Stimulated activated CD8-positive, alpha-beta memory T cell treated with anti-CD3 and anti-CD28 coated beads, Interleukin-2, amount 100 ng/mL, for 48 hours (primary cell): ENCODE measurements at regions not wholly inside any gene's neighbourhood (a gene's known extent, or its start where the extent isn't known, plus 50 kb on each side); places are given as distances from the start of the nearest gene placed in this dataset.
A peak's percentile ranks its signal among the peaks of the same experiment; 100 is the strongest.

ENCODE experiments used
- DNase-seq, 2 donors: peaks; one replicate each; pipeline ENCODE4 v3.0.0-alpha.2; 2020; ENCODE audit warnings: low read depth in 2 of 2

DNA sequence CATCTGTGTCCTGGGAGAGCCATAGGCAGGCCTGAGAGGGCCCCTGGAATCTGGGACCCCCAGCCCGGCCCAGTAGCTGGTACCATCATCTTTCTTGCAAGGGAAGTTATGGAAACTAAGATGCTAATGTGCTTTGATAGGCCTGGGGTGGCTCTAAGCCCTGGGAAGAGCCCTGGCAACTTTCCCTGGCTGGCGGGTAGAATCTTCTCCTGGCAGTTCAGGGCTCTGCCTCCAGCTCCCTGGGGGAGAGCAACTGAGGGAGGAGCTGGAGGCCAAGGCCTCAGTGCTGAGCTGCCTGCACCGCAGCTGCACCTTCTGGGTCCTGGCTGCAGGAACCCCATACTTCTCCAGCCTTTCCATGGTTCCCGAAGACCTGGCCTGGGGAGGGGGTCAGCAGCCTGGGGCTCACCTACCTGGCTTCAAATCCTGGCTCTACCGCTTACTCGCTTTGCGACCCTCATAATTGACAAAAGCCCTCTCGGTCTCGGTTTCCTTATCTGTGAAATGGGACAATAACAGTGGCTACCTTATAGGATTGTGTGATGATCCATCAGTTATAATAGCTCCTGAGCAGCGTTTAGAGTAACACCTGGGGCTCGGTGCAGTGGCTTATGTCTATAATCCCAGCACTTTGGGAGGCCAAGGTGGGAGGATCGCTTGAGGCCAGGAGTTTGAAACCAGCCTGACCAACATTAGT is 333.7 kb downstream of the SEC14L1 start:
- DNase-seq = no peak

DNA sequence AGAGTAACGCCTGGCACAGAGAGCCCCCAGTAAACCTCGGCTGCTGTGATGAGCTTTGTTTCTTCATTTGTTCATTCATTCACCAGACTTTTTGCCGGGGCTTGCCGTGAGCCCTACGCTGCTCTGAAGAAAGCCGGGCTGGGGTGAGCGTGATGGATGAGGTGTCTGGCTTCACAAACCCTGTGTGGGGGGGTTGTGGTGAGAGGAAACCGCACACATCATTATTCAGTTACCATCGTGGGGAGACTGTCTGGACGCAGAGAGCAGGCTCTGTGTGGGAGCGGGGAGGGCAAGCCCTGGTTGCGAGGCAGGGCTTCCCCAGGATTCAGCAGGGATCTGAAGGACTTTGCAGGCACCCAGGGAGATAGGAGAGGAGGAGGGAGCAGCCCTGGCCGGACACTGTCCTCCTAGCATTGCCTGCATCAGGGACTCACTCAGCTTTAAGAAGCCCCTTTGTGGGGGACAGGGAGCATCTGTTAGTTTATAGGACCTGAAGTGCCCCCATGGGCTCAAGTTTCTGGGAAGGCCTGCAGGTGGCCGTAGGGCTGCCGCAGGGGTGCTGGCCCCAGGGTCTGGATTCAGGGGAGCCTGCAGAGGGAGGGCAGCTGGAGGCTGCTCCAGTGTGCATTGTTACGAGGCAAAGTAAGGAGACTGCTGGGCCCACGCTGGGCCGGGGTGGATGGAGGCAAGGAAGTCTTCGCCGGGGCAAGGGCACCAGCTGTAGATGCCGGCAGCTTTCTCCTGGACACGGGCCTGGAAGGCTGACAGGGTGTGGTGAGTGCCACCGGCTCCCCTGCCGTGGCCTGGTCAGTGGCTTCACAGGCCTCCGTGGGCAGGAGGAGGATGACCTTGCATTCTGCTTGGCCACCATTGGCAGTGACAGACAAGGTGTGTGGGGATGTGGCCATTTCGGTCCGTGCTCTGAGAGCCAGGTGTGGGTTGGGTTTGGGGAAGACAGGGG is 334.5 kb downstream of the SEC14L1 start:
- peak in 1 of 2 donors; percentile 68 for DNase-seq

DNA sequence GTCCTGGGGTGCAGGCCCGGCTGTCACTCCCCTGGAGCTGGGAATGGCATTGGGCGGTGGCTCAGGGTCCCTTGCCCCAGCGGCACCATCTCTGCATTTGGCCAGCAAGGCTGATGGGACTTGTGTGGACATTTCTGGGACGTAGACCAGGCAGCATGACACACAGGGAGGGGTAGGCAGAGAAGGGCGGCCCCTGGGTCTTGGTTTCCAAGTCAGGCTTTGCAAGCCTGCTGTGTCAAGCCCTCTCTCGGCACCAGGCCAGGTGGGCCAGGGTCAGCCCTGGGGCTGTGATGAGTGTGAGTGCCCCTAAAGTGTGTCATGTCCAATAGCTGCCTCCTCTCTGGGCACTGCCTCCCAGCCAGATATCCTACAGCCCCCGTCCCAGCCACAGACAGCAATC is 335.2 kb downstream of the SEC14L1 start:
- DNase-seq = no peak

DNA sequence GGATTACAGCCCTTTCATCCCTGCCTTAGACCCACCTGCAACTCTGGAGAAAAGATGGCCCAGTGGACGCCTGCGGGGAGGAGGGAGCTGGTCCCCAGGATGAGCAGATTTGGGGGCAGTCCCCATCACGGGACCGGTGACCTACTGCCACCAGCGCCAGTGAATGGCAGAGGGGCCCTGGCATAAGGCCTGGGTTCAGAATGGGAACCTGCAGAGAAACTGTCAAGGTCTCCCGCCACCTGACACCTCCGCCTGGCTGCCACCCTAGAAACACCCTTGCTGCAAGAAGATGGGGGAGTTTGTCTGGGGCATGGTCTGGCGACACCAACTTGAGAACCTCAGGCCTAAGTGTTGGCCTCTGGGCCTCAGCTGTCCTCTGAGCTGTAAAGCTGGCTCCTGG is 335.7 kb downstream of the SEC14L1 start:
- no peak for DNase-seq

DNA sequence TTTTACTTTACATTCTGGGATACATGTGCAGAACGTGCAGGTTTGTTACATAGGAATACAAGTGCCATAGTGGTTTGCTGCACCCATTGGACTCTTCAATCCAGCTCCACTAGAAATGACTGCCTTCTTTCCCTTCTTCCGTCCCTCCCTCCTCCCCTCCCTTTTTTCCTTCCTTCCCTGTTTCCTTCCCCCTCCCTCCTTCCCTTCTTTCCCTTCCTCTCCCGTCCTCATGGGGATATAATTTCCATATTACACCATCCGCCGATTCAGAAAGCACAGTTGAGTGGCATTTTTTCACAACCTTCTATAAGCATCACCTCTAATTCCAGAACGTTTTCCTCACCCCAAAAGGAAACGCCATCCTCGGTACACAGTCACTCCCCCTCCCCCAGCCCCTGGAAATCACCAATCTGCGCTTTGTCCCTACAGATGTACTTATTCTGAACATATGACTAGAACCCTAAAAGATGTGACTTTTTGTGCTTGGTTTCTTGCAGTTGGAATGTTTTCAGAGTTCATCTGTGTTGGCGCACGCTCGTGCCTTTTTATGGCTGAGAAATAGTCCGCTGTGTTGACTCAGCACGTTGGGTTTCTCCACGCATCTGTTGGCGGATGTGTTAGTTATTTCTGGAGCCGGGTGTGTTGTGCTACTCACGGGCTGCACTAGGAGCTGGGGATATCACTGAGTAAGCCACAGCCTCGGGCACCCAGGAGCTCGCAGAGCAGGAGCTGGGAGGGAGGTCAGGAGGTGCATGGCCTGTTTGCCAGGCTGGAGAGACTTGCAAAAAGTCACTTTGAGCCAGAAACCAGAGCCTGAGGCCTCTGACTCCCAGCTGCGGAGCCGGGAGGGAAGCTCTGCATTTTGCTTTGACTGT is 336.4 kb downstream of the SEC14L1 start:
- DNase-seq = no peak

DNA sequence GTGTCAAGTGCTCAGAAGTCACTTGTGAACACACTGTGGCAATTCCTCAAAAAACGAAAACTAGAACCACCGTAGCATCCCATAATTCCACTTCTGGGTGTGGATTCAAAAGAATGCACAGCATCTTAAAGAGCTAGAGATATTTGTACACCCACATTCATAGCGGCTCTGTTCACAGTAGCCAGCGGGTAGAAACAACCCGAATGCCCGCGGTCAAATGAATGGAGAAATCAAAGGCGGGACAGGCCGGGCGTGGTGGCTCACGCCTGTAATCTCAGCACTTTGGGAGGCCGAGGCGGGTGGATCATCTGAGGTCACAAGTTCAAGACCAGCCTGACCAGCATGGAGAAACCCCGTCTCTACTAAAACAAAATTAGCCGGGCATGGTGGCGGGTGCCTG is 337.5 kb downstream of the SEC14L1 start:
- DNase-seq = no peak

DNA sequence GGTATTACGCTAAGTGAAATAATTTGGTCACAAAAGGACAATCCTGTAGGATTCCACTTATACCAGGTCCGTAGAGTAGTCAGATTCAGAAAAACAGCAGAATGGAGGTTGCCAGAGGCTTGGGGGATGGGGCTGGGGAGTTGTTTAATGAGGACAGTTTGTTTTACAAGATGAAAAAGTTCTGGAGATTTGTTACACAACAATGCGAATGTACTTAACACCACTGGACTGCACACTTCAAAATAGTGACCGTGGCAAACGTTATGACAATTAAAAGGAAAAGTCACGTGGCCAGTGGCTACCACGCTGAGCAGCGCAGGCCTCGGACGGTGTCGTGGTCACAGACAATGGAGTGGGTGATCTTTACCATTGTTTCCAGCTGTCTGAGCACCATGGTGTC is 338.1 kb downstream of the SEC14L1 start:
- DNase-seq = no peak

DNA sequence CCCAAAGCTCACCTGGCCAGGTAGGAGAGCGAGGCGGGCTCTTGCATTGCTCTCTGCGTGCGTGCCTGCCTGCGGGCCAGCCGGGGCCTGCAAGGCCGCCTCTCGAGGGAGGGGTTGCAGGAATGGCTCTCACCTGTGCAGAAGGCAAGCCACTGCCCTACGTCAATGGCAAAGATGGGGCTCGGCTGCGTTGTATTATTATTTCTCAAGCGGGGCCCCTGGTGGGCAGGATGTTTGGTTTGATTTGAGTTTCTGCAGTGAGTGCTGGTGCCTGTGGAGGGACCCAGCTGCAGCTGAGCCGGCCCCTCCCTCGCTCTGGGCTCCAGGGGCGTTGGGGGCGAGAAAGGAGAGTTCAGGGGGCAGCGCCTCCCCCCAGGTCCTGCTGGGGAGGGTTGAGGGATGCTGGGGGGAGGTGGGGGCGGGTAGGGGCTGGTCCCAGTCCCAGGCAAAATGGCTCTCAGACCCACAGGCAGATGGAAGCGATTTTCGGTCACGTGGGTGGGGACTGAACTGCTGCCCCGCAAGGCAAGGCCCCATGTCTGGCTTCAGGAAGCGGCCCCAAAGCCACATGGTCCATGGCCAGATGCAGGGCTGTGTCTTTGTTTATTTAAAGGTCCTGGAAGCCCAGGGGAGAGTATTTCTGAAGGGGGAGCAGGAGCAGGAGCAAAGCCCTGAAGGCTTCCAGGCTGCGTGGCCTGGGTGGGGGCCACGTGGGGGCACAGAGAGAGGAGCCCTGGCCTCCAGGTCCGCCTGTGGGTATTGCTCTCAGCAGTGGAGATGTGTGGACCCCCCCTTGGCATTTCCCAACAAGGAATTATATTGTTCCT is 338.8 kb downstream of the SEC14L1 start:
- no peak for DNase-seq

DNA sequence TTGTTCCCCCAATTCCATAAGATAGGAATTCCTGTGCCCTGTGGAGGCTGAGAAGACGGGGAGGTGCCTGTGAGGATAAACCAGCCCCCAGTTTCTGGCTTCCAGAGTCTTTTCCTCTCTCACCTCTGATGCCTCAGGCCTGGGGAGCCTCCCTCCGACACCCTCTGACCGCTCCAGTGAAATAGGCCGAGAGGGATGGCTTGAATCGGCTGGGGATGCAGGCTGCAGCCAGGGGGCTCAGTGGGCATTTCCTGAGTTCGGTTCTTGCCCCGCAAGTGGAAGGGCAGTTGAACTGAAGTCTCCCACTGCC is 339.4 kb downstream of the SEC14L1 start:
- DNase-seq = no peak

DNA sequence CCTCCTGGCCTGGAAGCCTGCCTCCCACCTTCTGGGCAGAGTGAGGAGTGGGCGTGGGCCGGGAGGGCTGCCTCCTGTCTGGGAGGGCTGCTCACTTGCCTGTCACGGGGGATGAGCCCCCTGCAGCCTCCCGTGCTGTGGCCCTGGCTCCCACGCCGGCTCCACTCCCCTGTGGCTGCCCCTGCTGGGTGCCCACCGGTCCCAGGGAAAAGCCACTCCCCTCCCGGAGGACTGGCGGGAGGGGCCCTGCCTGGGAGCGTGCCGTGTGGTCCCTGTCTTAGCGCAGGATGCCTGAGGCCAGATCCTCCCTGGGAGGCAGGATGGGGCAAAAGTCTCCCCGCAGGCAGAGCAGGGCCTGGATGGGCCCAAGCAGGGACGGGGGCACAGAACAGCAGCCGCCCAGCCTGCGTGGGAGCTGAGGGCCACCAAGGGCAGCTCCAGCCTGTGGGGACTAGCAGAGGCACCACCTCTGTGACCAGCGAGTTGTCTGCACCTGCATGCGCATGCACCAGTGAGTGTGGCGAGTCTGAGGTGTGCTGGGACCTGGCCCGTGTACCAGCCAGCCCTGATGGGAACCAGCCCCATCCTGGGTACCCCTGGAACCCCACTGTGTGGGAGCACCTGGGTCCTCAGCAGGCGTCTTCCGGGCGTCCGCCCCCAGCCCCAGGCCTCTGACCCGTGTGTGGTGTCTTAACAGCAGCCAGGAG is 339.9 kb downstream of the SEC14L1 start:
- no peak for DNase-seq

DNA sequence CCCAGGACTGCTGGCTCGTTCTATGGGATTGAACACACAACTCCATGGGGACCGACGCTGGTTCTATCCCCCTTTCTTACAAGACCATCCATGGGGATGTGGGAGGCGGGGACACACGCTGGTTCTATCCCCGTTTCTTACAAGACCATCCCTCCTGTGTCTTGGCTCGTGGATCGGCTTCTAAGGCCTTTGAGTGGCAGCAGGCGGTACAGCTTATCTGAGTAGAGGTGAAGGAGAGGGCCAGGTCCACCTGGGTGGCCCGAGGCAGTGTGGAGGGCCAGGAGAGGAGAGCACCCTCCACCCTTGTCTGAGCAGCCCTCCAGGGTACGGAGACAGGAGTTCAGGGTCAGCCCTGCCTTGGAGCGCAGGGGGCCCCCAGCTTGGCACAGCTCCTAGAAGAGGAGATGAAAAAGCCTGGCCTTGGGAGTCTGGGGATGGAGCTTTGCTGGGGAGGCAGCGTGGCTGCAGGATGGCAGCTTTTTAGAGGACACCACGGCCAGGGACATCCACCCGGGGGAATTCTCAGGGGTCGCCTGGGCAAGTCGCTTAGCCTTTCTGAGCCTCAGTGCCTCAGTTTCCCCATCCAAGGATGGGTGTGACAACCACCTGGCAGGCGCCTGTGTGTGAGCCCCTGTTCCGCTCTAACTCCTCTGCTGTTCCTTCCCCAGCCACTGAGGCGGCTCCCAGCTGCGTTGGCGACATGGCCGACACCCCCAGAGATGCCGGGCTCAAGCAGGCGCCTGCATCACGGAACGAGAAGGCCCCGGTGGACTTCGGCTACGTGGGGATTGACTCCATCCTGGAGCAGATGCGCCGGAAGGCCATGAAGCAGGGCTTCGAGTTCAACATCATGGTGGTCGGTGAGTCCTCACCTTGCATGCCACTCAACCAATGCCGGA is 341.0 kb downstream of the SEC14L1 start:
- DNase-seq = no peak

DNA sequence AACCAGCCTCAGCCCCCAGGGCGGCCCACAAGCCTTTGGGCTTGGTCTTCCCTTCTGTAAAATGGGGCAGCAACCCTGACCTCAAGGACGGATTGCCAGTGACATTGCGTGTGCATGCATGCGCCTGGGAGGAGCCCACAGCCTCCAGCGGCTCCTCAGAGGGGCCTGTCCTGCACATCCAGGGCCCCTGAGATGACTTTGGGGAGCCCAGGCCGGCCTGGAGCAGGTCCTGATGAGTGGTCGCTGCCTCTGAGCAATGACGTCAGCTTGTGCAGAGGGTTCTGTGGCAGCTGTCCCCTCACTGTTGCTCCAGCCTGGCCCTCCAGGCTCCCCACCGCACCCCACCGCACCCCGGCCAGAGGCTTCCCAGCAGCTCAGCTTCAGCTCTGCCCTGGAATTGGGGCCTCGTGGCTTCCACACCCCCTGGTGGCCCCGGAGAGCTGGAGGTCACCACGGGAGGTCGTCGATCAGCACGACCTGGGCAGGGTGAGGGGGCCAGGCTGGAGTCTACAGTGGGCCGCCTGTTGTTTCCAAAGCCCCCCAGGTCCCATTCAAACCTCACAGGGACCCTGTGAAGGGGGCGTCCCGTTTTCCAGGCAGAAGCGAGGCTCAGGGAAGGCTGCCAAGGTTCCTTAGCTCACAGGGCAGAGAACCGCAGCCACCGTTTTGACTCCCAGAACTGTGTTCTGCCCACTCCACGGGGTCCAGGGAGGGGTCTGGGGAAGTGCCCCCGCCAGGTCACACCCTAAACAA is 341.8 kb downstream of the SEC14L1 start:
- no peak for DNase-seq

DNA sequence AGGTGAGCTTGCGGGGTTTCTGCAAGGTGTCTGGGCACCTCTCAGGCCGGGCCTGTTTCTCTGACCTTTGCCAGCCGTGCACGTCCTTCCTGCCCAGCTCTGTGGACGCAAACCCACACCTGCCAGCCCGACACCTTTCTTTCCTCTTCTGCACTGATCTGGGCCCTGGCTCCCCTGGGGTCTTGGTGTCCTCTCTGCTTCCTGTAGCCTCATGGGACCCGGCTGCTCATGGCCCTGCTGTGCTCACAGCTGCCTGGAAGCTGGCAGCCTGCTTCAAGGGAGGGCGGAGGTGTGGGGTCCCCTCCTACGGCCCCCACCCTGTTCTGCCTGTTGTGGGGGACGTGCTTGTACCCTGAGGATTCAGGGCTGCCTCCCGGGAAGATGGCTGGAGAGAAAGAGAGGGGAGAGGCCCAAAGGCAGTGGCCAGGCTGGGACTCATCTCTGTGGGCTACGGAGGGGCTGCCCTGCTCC is 342.4 kb downstream of the SEC14L1 start:
- no peak for DNase-seq

DNA sequence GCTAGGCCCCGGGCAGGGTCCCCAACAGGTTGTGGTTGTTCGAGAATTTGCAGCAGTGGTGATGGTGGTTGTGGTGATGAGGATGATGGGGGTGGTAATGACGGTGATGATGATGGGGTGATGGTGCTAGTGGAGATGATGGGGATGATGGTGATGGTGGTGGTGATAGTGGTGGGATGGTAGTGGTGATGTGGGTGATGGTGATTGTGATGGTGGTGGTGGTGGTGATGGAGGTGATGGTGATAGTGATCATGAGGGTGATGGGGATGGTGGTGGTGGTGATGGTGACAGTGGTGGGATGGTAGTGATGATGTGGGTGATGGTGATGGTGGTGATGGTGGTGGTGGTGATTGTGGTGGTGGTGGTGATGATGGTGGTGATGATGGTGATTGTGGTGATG is 343.3 kb downstream of the SEC14L1 start:
- DNase-seq = no peak

DNA sequence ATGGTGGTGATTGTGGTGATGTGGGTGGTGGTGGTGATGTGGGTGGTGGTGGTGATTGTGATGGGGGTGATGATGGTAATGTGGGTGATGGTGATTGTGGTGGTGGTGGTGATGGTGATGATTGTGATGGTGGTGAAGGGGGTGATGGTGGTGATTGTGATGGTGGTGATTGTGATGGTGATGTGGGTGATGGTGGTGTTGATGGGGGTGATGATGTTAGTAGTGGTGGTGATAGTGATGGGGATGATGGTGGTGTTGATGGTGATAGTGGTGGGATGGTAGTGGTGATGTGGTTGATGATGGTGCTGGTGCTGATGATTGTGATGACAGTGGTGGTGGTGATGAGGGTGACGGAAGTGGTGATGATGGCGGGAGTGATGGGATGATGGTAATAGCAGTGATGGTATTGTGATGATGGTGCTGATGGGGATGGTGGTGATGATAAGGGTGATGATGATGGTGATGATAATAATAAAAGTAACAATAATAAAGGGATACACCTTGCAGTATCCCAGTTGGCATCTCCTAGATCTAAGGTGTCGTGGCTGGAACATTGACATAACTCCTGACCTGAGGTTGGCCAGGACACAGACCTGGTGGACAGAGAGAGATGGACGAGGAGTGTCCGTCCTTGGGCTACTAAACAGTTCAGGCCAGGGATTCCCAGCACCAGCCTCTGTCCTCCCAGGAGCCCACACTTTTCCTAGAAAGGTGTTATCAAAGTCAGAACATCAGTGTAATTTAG is 344.5 kb downstream of the SEC14L1 start:
- DNase-seq = no peak

DNA sequence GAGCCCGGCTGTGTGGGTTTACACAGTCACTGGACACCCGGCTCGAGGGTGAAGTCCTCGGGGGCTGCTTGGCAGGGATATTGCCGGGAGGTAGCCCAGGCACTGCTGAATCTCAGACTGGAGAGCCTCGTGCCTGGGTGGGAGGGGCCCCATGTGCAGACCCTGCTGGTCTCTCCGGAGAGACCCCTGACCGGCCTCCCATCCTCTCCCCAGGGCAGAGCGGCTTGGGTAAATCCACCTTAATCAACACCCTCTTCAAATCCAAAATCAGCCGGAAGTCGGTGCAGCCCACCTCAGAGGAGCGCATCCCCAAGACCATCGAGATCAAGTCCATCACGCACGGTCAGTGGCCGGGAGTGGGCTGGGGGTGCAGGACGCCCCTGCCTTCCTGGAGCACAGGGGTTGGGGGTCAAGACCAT is 346.5 kb downstream of the SEC14L1 start:
- DNase-seq = no peak

DNA sequence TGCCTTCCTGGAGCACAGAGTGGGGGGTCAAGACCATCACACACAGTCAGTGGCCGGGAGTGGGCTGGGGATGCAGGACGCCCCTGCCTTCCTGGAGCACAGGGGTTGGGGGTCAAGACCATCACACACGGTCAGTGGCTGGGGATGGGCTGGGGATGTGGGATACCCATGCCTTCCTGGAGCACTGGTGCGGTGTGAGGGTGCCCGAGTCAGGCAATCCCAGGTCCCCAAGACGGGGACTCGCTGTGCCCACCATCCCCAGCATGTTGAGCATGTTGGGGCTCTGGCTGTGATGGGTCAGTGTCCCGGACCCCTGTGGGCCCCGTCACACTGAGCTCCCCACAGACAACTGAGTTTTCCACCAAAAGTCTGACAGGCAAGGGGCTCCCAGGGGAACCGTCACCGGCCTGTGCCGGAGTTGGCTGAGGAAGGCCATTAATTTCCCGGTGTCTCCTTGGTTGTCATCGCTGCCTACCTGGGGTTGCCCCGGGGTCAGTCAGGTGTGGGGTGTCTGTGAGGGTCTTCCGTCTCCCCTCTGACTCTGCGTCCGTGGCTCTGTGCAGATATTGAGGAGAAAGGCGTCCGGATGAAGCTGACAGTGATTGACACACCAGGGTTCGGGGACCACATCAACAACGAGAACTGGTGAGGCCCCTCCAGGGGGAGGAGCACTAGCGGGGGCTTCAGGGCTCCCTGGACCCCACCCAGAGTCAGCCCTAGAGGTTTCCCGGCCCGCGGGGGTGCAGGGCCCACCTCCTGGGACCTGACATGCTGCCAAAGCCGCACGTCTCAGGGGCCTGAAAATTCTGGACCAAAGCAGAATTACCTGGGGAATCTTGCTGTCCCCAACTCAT is 347.1 kb downstream of the SEC14L1 start:
- no peak for DNase-seq
